GM12878 (cell line): ENCODE measurements at regions not wholly inside any gene's neighbourhood (a gene's known extent, or its start where the extent isn't known, plus 50 kb on each side); places are given as distances from the start of the nearest gene placed in this dataset.

Experiments used
- ATAC-seq: fragments of 200-7000 bp; cut with Tn5 transposase; 3 replicates; pipeline ENCODE4 v1.9.1; 2020; ENCODE audit warnings: mild to moderate bottlenecking, moderate library complexity
- BruUV-seq: library from RNA; stranded (reverse); fragments of 400-500 nt; replicated peaks from 2 replicates; lab custom pipeline; 2021; lab: Mats Ljungman, UMichigan
- CTCF ChIA-PET: fragments of 300-600 bp; sonication (Branson Sonifier 250); formaldehyde crosslinking; extraction: SDS; loops from one replicate; lab custom pipeline; 2021; ENCODE audit warnings: inconsistent platforms; lab: Yijun Ruan, JAX
- POLR2A ChIA-PET: fragments of 350-600 bp; formaldehyde crosslinking; extraction: SDS; loops from one replicate; lab custom pipeline; 2021; ENCODE audit warnings: inconsistent platforms; lab: Charles Lee
- RAD21 ChIA-PET: fragments of 300-600 bp; sonication (Branson Sonifier 250); formaldehyde crosslinking; loops from one replicate; lab custom pipeline; 2023; ENCODE audit warnings: antibody characterized with exemption; ENCODE audit not compliant: unreplicated experiment; lab: Charles Lee
- SMC1A ChIA-PET: fragments of 300-600 bp; sonication (Branson Sonifier 250); formaldehyde crosslinking; loops from one replicate; lab custom pipeline; 2023; ENCODE audit not compliant: unreplicated experiment, uncharacterized antibody; lab: Charles Lee
- DNase-seq: peaks from one replicate; pipeline ENCODE4 v3.0.0-alpha.2; 2011; ENCODE audit warnings: low read depth, low spot score
- FAIRE-seq: peaks from 3 replicates; lab custom pipeline; 2011; peaks lifted over from hg19 to GRCh38; lab: Jason Lieb, UNC
- H2AFZ ChIP-seq: 2 replicates; pipeline ENCODE4 v1.6.0; 2011; ENCODE audit warnings: low read depth, low read length, control low read depth; ENCODE audit not compliant: control insufficient read depth
- H3K27ac ChIP-seq: 2 replicates; pipeline ENCODE4 v1.5.1; 2011; ENCODE audit warnings: control low read depth; ENCODE audit not compliant: control insufficient read depth, insufficient read depth
- H3K27me3 ChIP-seq, 2 experiments: replicated peaks in 1 of 2; 2 replicates each; pipeline versions ENCODE4 v1.6.0 to v1.6.1; 2011; ENCODE audit warnings: low read length in 1 of 2; ENCODE audit not compliant: control insufficient read depth in 2 of 2, insufficient read depth in 2 of 2
- H3K36me3 ChIP-seq, 2 experiments: 2 replicates each; pipeline ENCODE4 v1.5.1; 2011; ENCODE audit warnings: low read length in 1 of 2; ENCODE audit not compliant: control insufficient read depth in 2 of 2, insufficient read depth in 2 of 2
- H3K4me1 ChIP-seq: 2 replicates; pipeline ENCODE4 v1.6.1; 2011; ENCODE audit warnings: mild to moderate bottlenecking, low read length, moderate library complexity, mixed read lengths; ENCODE audit not compliant: control insufficient read depth, insufficient read depth
- H3K4me2 ChIP-seq: 2 replicates; pipeline ENCODE4 v1.6.0; 2011; ENCODE audit warnings: control low read depth; ENCODE audit not compliant: control insufficient read depth, insufficient read depth
- H3K4me3 ChIP-seq: fragments of 200-600 bp; sonication (generic); 2 replicates; pipeline ENCODE4 v1.5.1; 2016
- H3K79me2 ChIP-seq: 2 replicates; pipeline ENCODE4 v1.6.0; 2011; ENCODE audit warnings: low read length; ENCODE audit not compliant: control insufficient read depth, insufficient read depth
- H3K9ac ChIP-seq: 2 replicates; pipeline ENCODE4 v1.8.0; 2011; ENCODE audit warnings: low read length, control low read depth, mixed read lengths; ENCODE audit not compliant: control insufficient read depth, insufficient read depth
- H3K9me3 ChIP-seq: replicated peaks from 3 replicates; pipeline ENCODE4 v1.5.1; 2011; ENCODE audit warnings: mild to moderate bottlenecking, low read length; ENCODE audit not compliant: control insufficient read depth, insufficient read depth
- H4K20me1 ChIP-seq: 2 replicates; pipeline ENCODE4 v1.6.0; 2011; ENCODE audit not compliant: control insufficient read depth, insufficient read depth
- DPF2 ChIP-seq: fragments of 450-650 bp; IDR thresholded peaks from 2 replicates; pipeline ENCODE4 v1.6.1; 2017; ENCODE audit warnings: mild to moderate bottlenecking
- ELK1 ChIP-seq: IDR thresholded peaks from 2 replicates; pipeline ENCODE4 v1.6.1; 2012; ENCODE audit warnings: low read depth, low read length, improper control_type of control experiment
- IKZF2 ChIP-seq, 2 experiments: fragments of 450-650 bp; IDR thresholded peaks; 2 replicates each; pipeline ENCODE4 v1.6.1; 2017; ENCODE audit warnings: mild to moderate bottlenecking in 2 of 2, moderate library complexity in 2 of 2
- LARP7 ChIP-seq: fragments of 450-650 bp; IDR thresholded peaks from 2 replicates; pipeline ENCODE4 v1.6.1; 2017; ENCODE audit warnings: mild to moderate bottlenecking
- MLLT1 ChIP-seq: fragments of 450-650 bp; IDR thresholded peaks from 2 replicates; pipeline ENCODE4 v1.6.1; 2016; ENCODE audit warnings: mild to moderate bottlenecking
- MYB ChIP-seq: fragments of 150-350 bp; IDR thresholded peaks from 2 replicates; pipeline ENCODE4 v1.6.1; 2014; ENCODE audit warnings: mild to moderate bottlenecking, low read depth, low read length, borderline replicate concordance
- RBBP5 ChIP-seq: fragments of 200-600 bp; sonication (generic); conservative IDR thresholded peaks from 2 replicates; pipeline ENCODE4 v1.6.1; 2016
- YY1 ChIP-seq: IDR thresholded peaks from 2 replicates; pipeline ENCODE4 v1.6.1; 2011; ENCODE audit warnings: low read depth, mild to moderate bottlenecking, low read length
- WGBS: methylation state at CpG from one replicate; pipeline ENCODE4 v1.1.6; 2016; ENCODE audit warnings: low lambda C conversion rate; ENCODE audit not compliant: insufficient replicate concordance, insufficient coverage; ENCODE audit errors: missing lambda C conversion rate; 5-methylcytosine and 5-hydroxymethylcytosine counted together
- in situ Hi-C: fragments of 300-500 bp; cut with MboI; formaldehyde crosslinking; loops from 9 replicates; pipeline ENCODE4 v1.14.3; 2018; ENCODE audit warnings: mixed read lengths
- intact Hi-C: fragments of 100-400 bp; cut with micrococcal nuclease; formaldehyde crosslinking; loops from one replicate; pipeline ENCODE4 v1.14.2; 2022; ENCODE audit not compliant: unreplicated experiment

- ChIA-PET RAD21 (no interaction called here), CTCF (no interaction called here)
- 0% methylated on average over 1 of the region's 1 CpG for WGBS
These were observed 60.7 kb upstream of the PROKR2 start for GRCh38 chr20:5377484-5377883.

More at GRCh38 chr20:5377484-5377883, 60.7 kb upstream of the PROKR2 start:
- DNase-seq (no peak), ATAC-seq (no peak), FAIRE-seq (no peak)
- no peak for TF ChIP-seq RBBP5
- TF ChIP-seq MLLT1 = no peak
- TF ChIP-seq ELK1 = no peak
- no peak for TF ChIP-seq MYB
- no peak for TF ChIP-seq IKZF2 (IDR thresholded peaks at IDR 0.05)
- TF ChIP-seq LARP7 = no peak
- no peak for TF ChIP-seq YY1
- no peak for TF ChIP-seq DPF2
- Histone ChIP-seq H3K79me2 (no peaks in the 10 kb centered on the region), H2AFZ (no peak overlapping the region), H3K9ac (no peak overlapping the region), H3K27me3 (peaks cover 0 to 1% of the 10 kb centered on the region in 2 experiments; a peak in 1 of 4 replicates), H3K27ac (no peak overlapping the region), H3K9me3 (no peaks in the 10 kb centered on the region), H3K4me1 (no peaks in the 10 kb centered on the region), H3K36me3 (no peaks in the 10 kb centered on the region), H3K4me3 (no peak overlapping the region), H3K4me2 (no peak overlapping the region), H4K20me1 (no peaks in the 10 kb centered on the region)
- intact Hi-C loops = no loop called here
- ChIA-PET SMC1A (no interaction called here), POLR2A (no interaction called here)
- in situ Hi-C loops = no loop called here
- BruUV-seq = no TSS peak
